Fibroblast of skin of scalp (primary cell): ENCODE measurements at regions not wholly inside any gene's neighbourhood (a gene's known extent, or its start where the extent isn't known, plus 50 kb on each side); places are given as distances from the start of the nearest gene placed in this dataset.

Source experiments
- DNase-seq: peaks from one replicate; pipeline ENCODE4 v3.0.0-alpha.2; 2013

- DNase-seq = peak; percentile 92
These were observed 379.6 kb downstream of the LRIG3 start for GRCh38 chr12:58540480-58541299.

- peak; percentile 83 for DNase-seq
These were observed 379.0 kb downstream of the LRIG3 start for GRCh38 chr12:58541300-58541690.

- DNase-seq = no peak
These were observed 376.0 kb downstream of the LRIG3 start for GRCh38 chr12:58544281-58544680.

GRCh38 chr12:58547217-58547616 is 373.1 kb downstream of the LRIG3 start:
- DNase-seq = no peak

GRCh38 chr12:58548801-58549200 is 371.5 kb downstream of the LRIG3 start:
- no peak for DNase-seq

- no peak for DNase-seq
These were observed 365.7 kb downstream of the LRIG3 start for GRCh38 chr12:58554522-58555157.

GRCh38 chr12:58557171-58557570 is 363.1 kb downstream of the LRIG3 start:
- peak; percentile 81 for DNase-seq

GRCh38 chr12:58557661-58558060 is 362.6 kb downstream of the LRIG3 start:
- peak; percentile 58 for DNase-seq

- DNase-seq = no peak
These were observed 356.7 kb downstream of the LRIG3 start for GRCh38 chr12:58563621-58564020.

GRCh38 chr12:58564721-58565120 is 355.6 kb downstream of the LRIG3 start:
- peak; percentile 97 for DNase-seq

GRCh38 chr12:58566599-58566998 is 353.7 kb downstream of the LRIG3 start:
- DNase-seq = peak; percentile 93

- no peak for DNase-seq
These were observed 353.1 kb downstream of the LRIG3 start for GRCh38 chr12:58567189-58567588.

- DNase-seq = no peak
These were observed 349.9 kb downstream of the LRIG3 start for GRCh38 chr12:58570411-58570810.

- DNase-seq = peak; percentile 67
These were observed 345.0 kb downstream of the LRIG3 start for GRCh38 chr12:58575256-58575655.

GRCh38 chr12:58576081-58576480 is 344.2 kb downstream of the LRIG3 start:
- DNase-seq = no peak

- DNase-seq = no peak
These were observed 343.4 kb downstream of the LRIG3 start for GRCh38 chr12:58576916-58577315.

GRCh38 chr12:58580095-58580494 is 340.2 kb downstream of the LRIG3 start:
- DNase-seq = no peak

GRCh38 chr12:58583529-58583928 is 336.8 kb downstream of the LRIG3 start:
- DNase-seq = peak; percentile 22

- DNase-seq = peak; percentile 22
These were observed 336.4 kb downstream of the LRIG3 start for GRCh38 chr12:58583940-58584339.

GRCh38 chr12:58584880-58585279 is 335.4 kb downstream of the LRIG3 start:
- peak; percentile 87 for DNase-seq

- no peak for DNase-seq
These were observed 333.5 kb downstream of the LRIG3 start for GRCh38 chr12:58586762-58587161.

GRCh38 chr12:58588770-58589169 is 331.5 kb downstream of the LRIG3 start:
- peak; percentile 28 for DNase-seq

GRCh38 chr12:58592475-58593207 is 327.7 kb downstream of the LRIG3 start:
- no peak for DNase-seq
